Stimulated activated CD4-positive, alpha-beta T cell treated with anti-CD3 and anti-CD28 coated beads, Interleukin-2, amount 100 ng/mL, for 4 hours (primary cell): ENCODE measurements at regions not wholly inside any gene's neighbourhood (a gene's known extent, or its start where the extent isn't known, plus 50 kb on each side); places are given as distances from the start of the nearest gene placed in this dataset.

Source experiments
- DNase-seq: peaks from one replicate; pipeline ENCODE4 v3.0.0-alpha.2; 2020; ENCODE audit warnings: low read depth

- DNase-seq, result no peak
Observed at GRCh38 chr20:58139849-58140786, 88.3 kb downstream of the ANKRD60 start.

- DNase-seq, result no peak
Observed at GRCh38 chr20:58138395-58138794, 90.1 kb downstream of the ANKRD60 start.

- DNase-seq, result no peak
Observed at GRCh38 chr20:58137651-58138265, 90.7 kb downstream of the ANKRD60 start.

GRCh38 chr20:58137236-58137635 lies 91.2 kb downstream of the ANKRD60 start:
- no peak for DNase-seq

GRCh38 chr20:58136149-58136484 lies 92.3 kb downstream of the ANKRD60 start:
- no peak for DNase-seq

- no peak for DNase-seq
Observed at GRCh38 chr20:58135441-58136148, 92.9 kb downstream of the ANKRD60 start.

- DNase-seq, result no peak
Observed at GRCh38 chr20:58133020-58133808, 95.2 kb downstream of the ANKRD60 start.

GRCh38 chr20:58131551-58132142 lies 96.8 kb downstream of the ANKRD60 start:
- no peak for DNase-seq

GRCh38 chr20:58131151-58131550 lies 97.3 kb downstream of the ANKRD60 start:
- DNase-seq, result no peak

- DNase-seq, result no peak
Observed at GRCh38 chr20:58130581-58130980, 97.9 kb downstream of the ANKRD60 start.

GRCh38 chr20:58130156-58130555 lies 98.3 kb downstream of the ANKRD60 start:
- no peak for DNase-seq

- DNase-seq, result no peak
Observed at GRCh38 chr20:58129721-58130151, 98.7 kb downstream of the ANKRD60 start.

- DNase-seq, result no peak
Observed at GRCh38 chr20:58128635-58129625, 99.5 kb downstream of the ANKRD60 start.

GRCh38 chr20:58127701-58128111 lies 100.7 kb downstream of the ANKRD60 start:
- DNase-seq, result no peak

GRCh38 chr20:58125726-58126125 lies 102.7 kb downstream of the ANKRD60 start:
- DNase-seq, result no peak

- no peak for DNase-seq
Observed at GRCh38 chr20:58117944-58118343, 110.5 kb downstream of the ANKRD60 start.

- no peak for DNase-seq
Observed at GRCh38 chr20:58116505-58116904, 111.9 kb downstream of the ANKRD60 start.

GRCh38 chr20:58113716-58114115 lies 114.7 kb downstream of the ANKRD60 start:
- DNase-seq, result no peak

GRCh38 chr20:58112017-58112781 lies 116.3 kb downstream of the ANKRD60 start:
- DNase-seq, result no peak
